DND-41 (cell line): ENCODE measurements at regions not wholly inside any gene's neighbourhood (a gene's known extent, or its start where the extent isn't known, plus 50 kb on each side); places are given as distances from the start of the nearest gene placed in this dataset.

Experiments
- ATAC-seq: fragments of 200-7000 bp; cut with Tn5 transposase; 3 replicates; pipeline ENCODE4 v1.9.1; 2021; ENCODE audit warnings: low read depth; ENCODE audit not compliant: insufficient read depth
- DNase-seq: peaks from one replicate; pipeline ENCODE4 v3.0.0-alpha.2; 2020
- H2AFZ ChIP-seq: 2 replicates; pipeline ENCODE4 v1.6.0; 2012; ENCODE audit warnings: low read depth, low read length
- H3K27ac ChIP-seq: 2 replicates; pipeline ENCODE4 v1.5.1; 2012; ENCODE audit warnings: low read length, inconsistent platforms
- H3K27me3 ChIP-seq: fragments of 200-600 bp; sonication (generic); 2 replicates; pipeline ENCODE4 v1.6.0; 2012; ENCODE audit warnings: low read length, mild to moderate bottlenecking, inconsistent platforms; ENCODE audit not compliant: insufficient read depth, poor library complexity
- H3K36me3 ChIP-seq: 2 replicates; pipeline ENCODE4 v1.5.1; 2012; ENCODE audit warnings: low read length, inconsistent platforms; ENCODE audit not compliant: insufficient read depth
- H3K4me1 ChIP-seq: 2 replicates; pipeline ENCODE4 v1.5.1; 2012; ENCODE audit warnings: mild to moderate bottlenecking, low read length; ENCODE audit not compliant: insufficient read depth
- H3K4me2 ChIP-seq: 2 replicates; pipeline ENCODE4 v1.6.0; 2012; ENCODE audit warnings: mild to moderate bottlenecking, moderate library complexity, low read length, inconsistent platforms; ENCODE audit not compliant: insufficient read depth
- H3K4me3 ChIP-seq, 2 experiments: fragments of 200-600 bp in 1 of 2; shearing (Covaris generic) in 1 of 2; 2 replicates each; pipeline ENCODE4 v1.5.1; 2012 to 2016; ENCODE audit warnings: inconsistent platforms in 2 of 2, low read length in 2 of 2, mild to moderate bottlenecking in 2 of 2, low read depth in 1 of 2, moderate library complexity in 1 of 2
- H3K79me2 ChIP-seq: 2 replicates; pipeline ENCODE4 v1.6.0; 2012; ENCODE audit warnings: low read length, inconsistent platforms; ENCODE audit not compliant: insufficient read depth
- H3K9ac ChIP-seq: 2 replicates; pipeline ENCODE4 v1.6.0; 2012; ENCODE audit warnings: low read depth, mild to moderate bottlenecking, inconsistent platforms, low read length, moderate library complexity
- H3K9me3 ChIP-seq: 2 replicates; pipeline ENCODE4 v1.5.1; 2012; ENCODE audit warnings: low read length, moderate library complexity, mild to moderate bottlenecking, inconsistent platforms; ENCODE audit not compliant: insufficient read depth, severe bottlenecking
- H4K20me1 ChIP-seq: 2 replicates; pipeline ENCODE4 v1.6.0; 2012; ENCODE audit warnings: low read length; ENCODE audit not compliant: insufficient read depth
- CTCF ChIP-seq: IDR thresholded peaks from 2 replicates; pipeline ENCODE4 v1.5.1; 2012; ENCODE audit warnings: borderline replicate concordance, low read length, moderate library complexity, mild to moderate bottlenecking; ENCODE audit not compliant: poor library complexity, severe bottlenecking; ENCODE audit errors: extremely low read depth
- EZH2 ChIP-seq: IDR thresholded peaks from 3 replicates; pipeline ENCODE4 v1.6.1; 2012; ENCODE audit warnings: borderline replicate concordance, low read depth, mild to moderate bottlenecking, moderate library complexity, low read length, inconsistent platforms; ENCODE audit not compliant: severe bottlenecking

DNA sequence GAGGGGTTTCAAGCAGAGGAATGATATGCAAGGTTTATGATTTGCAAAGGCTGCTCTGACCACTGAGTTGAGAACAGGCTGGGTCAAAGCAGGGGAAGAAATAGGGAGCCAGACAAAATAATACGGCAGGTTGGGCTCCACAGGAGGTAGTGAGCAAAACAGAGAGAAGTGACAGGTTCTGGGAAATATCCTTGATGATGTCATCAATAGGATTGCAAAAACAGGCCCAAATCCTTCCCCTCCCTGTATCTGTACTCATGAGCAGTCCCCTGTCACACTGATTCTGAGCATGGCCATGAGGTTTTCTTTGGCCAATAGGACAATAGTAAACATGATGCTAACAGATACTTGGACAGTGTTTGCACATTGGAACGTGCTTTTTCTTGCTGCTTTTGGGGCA, 471.8 kb upstream of the BRINP1 start:
- Histone ChIP-seq H2AFZ (no peak overlapping the region), H3K9me3 (no peaks in the 10 kb centered on the region), H3K4me2 (no peak overlapping the region), H3K9ac (no peak overlapping the region), H4K20me1 (no peaks in the 10 kb centered on the region), H3K4me1 (no peaks in the 10 kb centered on the region), H3K79me2 (no peaks in the 10 kb centered on the region), H3K36me3 (no peaks in the 10 kb centered on the region), H3K27me3 (no peaks in the 10 kb centered on the region), H3K27ac (no peak overlapping the region), H3K4me3 (no peak overlapping the region)
- ATAC-seq (no peak), DNase-seq (no peak)
- TF ChIP-seq CTCF (no peak), EZH2 (no peak)

GRCh38 chr9:119839888-119840287, 470.7 kb upstream of the BRINP1 start:
- no peaks in the 10 kb centered on the region for H3K27me3 ChIP-seq
- no peaks in the 10 kb centered on the region for H3K79me2 ChIP-seq
- H4K20me1 ChIP-seq, result no peaks in the 10 kb centered on the region
- TF ChIP-seq CTCF, result no peak
- no peak for TF ChIP-seq EZH2
- H2AFZ ChIP-seq, result no peak overlapping the region
- H3K4me1 ChIP-seq, result no peaks in the 10 kb centered on the region
- H3K4me3 ChIP-seq, result no peak overlapping the region
- no peak overlapping the region for H3K9ac ChIP-seq
- no peak for DNase-seq
- no peaks in the 10 kb centered on the region for H3K36me3 ChIP-seq
- no peak overlapping the region for H3K4me2 ChIP-seq
- no peaks in the 10 kb centered on the region for H3K9me3 ChIP-seq
- no peak for ATAC-seq
- H3K27ac ChIP-seq, result no peak overlapping the region

DNA sequence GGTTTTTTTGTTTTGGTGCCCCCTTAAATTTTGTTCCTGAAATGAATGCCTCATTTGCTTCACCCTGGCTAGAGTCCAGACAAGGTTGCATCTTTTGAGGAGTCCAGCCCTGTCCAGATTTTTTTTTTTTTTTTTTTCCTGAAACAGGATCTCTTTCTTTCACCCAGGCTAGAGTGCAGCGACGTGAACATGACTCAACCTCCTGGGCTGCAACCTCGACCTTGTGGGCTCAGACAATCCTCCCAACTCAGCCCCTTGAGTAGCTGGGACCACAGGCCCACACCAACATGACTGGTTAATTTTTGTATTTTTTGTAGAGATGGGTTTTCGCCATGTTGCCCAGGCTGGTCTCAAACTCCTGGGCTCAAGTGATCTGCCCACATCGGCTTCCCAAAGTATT, 469.0 kb upstream of the BRINP1 start:
- DNase-seq (no peak), ATAC-seq (no peak)
- no peaks in the 10 kb centered on the region for H3K79me2 ChIP-seq
- no peaks in the 10 kb centered on the region for H3K27me3 ChIP-seq
- TF ChIP-seq CTCF (no peak), EZH2 (no peak)
- H3K4me3 ChIP-seq, result no peak overlapping the region
- no peak overlapping the region for H3K4me2 ChIP-seq
- H3K36me3 ChIP-seq, result no peaks in the 10 kb centered on the region
- no peak overlapping the region for H3K27ac ChIP-seq
- H3K9ac ChIP-seq, result no peak overlapping the region
- H2AFZ ChIP-seq, result no peak overlapping the region
- H4K20me1 ChIP-seq, result no peaks in the 10 kb centered on the region
- no peaks in the 10 kb centered on the region for H3K4me1 ChIP-seq
- H3K9me3 ChIP-seq, result no peaks in the 10 kb centered on the region

- no peaks in the 10 kb centered on the region for H3K27me3 ChIP-seq
- no peak overlapping the region for H3K27ac ChIP-seq
- no peaks in the 10 kb centered on the region for H3K4me1 ChIP-seq
- no peaks in the 10 kb centered on the region for H3K36me3 ChIP-seq
- no peaks in the 10 kb centered on the region for H3K79me2 ChIP-seq
- no peaks in the 10 kb centered on the region for H4K20me1 ChIP-seq
- ATAC-seq (no peak), DNase-seq (no peak)
- TF ChIP-seq EZH2, result no peak
- TF ChIP-seq CTCF, result no peak
- no peaks in the 10 kb centered on the region for H3K9me3 ChIP-seq
- H3K4me3 ChIP-seq, result no peak overlapping the region
- H3K4me2 ChIP-seq, result no peak overlapping the region
- no peak overlapping the region for H3K9ac ChIP-seq
- H2AFZ ChIP-seq, result no peak overlapping the region
Measured at GRCh38 chr9:119836036-119836435, 466.8 kb upstream of the BRINP1 start.
